GM21619 (cell line): ENCODE measurements at regions not wholly inside any gene's neighbourhood (a gene's known extent, or its start where the extent isn't known, plus 50 kb on each side); places are given as distances from the start of the nearest gene placed in this dataset.
"Not testable (repeated sequence)": the region's sequence is repeated elsewhere in the genome, so short reads cannot be mapped to it uniquely, and the experiment has no call there.

Source experiments
- ATAC-seq: cut with Tn5 transposase; IDR thresholded peaks from one replicate; pipeline ENCODE4 v1.9.1; 2021; ENCODE audit not compliant: unreplicated experiment

GRCh38 chr11:97621282-97621681 is 1231.5 kb downstream of the JRKL start:
- no peak for ATAC-seq

- ATAC-seq: no peak
These were observed 1233.0 kb downstream of the JRKL start for GRCh38 chr11:97622795-97623194.

GRCh38 chr11:97636741-97637140 is 1246.9 kb downstream of the JRKL start:
- ATAC-seq: not testable (repeated sequence)

DNA sequence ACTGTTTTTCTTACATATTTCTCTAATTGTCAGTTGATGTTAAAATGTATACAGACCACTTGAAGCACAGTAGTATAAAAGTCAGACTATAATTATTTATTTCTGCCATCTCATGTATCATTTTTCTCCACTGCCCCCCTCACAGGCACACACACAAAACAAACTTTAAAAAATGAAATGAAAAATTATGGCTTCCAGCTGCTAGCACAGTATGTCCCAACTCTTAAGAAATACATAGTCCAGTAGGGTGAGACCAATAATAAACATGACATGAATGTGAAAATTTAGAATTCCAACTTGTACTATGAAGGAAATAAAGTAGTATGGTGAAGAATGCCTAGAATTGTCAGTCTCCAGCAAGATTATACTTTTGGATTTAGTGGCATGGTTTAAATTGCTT is 1247.9 kb downstream of the JRKL start:
- no peak for ATAC-seq

GRCh38 chr11:97638641-97639224 is 1248.9 kb downstream of the JRKL start:
- no peak for ATAC-seq

DNA sequence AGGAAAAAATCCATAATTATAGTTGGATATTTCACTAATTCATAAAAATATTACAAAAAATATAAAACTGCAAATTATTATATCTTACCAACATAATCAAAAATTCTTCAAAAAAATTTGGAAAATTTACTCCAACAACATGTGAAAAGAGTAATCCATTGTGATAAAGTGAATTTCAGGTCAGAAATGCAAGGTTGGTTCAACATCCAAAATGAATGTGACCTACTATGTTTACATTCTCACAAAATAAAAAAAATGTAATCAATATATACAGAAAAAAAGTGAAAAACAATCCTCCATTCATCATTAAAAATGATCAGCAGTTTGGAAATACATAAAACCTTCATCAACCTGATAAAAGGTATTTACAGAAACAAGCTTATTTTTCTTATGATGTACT is 1252.2 kb downstream of the JRKL start:
- ATAC-seq: no peak

DNA sequence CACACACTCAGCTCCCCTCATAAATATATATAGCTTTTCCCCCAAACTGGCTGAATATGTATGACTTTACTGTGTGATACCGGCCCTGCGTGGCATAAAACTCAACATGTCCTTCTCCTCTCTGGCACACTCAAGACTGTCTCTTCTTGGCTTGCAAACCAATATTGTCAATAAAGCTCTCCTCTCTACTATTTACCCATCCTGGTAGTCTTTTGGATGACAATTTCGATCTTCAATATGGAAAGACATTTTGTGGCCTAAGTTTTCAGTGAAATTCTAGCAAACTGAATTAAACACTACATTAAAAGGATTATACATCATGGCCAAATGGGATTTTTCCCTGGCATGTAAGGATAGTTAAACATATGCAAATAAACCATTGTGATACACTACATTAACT is 1255.9 kb downstream of the JRKL start:
- ATAC-seq: no peak

GRCh38 chr11:97656356-97656755 is 1266.5 kb downstream of the JRKL start:
- no peak for ATAC-seq

- no peak for ATAC-seq
These were observed 1268.0 kb downstream of the JRKL start for GRCh38 chr11:97657852-97658251.

- ATAC-seq: no peak
These were observed 1277.2 kb downstream of the JRKL start for GRCh38 chr11:97667057-97667456.

- no peak for ATAC-seq
These were observed 1293.9 kb downstream of the JRKL start for GRCh38 chr11:97683733-97684132.

GRCh38 chr11:97684486-97685439 is 1295.0 kb downstream of the JRKL start:
- no peak for ATAC-seq

GRCh38 chr11:97685695-97686094 is 1295.9 kb downstream of the JRKL start:
- no peak for ATAC-seq

GRCh38 chr11:97687111-97687510 is 1297.3 kb downstream of the JRKL start:
- ATAC-seq: no peak

DNA sequence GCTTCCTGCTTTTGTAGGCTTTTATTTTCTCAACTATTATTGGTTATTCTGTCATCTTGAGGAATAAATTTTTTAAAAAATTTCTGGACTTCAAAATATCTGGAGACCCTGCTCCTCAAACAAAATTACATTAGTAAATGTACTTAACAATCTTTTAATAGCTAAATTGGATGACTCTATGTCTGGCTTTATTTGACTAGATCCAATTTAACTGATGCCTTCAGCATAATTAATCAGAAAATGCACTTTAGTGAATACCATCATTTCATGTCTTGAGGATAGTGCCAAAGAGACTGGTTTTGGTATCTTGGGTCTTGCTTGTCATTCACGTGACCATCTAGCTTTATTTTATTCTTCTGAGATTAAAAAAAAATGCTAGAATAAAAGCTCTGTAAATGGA is 1301.2 kb downstream of the JRKL start:
- no peak for ATAC-seq

DNA sequence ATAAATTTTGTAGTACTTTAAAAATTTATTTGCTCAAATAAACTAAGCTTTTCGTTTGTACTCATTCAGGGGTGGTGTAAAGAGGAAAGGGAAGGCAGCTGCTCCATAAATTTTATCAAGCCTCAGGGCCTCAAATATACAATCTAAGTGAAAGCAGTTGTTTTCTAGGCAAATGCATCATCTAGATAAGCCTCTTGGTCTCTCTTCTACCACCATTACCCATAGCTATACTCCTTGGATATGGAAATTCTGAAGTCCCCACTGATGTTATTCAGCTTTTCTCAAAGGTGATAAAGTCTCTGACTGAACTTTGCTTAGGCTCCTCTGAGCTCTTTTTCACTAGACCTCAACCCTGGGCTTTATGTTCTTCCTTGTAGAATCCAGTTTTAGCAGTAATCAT is 1313.1 kb downstream of the JRKL start:
- ATAC-seq: no peak

GRCh38 chr11:97703851-97704250 is 1314.0 kb downstream of the JRKL start:
- ATAC-seq: no peak

DNA sequence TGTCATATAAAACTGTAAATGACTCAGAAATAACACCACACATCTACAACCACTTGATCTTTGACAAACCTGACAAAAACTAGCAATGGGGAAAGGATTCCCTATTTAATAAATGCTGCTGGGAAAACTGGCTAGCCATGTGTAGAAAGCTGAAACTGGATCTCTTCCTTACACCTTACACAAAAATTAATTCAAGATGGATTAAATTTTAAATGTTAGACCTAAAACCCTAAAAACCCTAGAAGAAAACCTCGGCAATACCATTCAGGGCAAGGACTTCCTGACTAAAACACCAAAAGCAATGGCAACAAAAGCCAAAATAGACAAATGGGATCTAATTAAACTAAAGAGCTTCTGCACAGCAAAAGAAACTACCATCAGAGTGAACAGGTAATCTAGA is 1315.3 kb upstream of the CNTN5 start:
- ATAC-seq: not testable (repeated sequence)

DNA sequence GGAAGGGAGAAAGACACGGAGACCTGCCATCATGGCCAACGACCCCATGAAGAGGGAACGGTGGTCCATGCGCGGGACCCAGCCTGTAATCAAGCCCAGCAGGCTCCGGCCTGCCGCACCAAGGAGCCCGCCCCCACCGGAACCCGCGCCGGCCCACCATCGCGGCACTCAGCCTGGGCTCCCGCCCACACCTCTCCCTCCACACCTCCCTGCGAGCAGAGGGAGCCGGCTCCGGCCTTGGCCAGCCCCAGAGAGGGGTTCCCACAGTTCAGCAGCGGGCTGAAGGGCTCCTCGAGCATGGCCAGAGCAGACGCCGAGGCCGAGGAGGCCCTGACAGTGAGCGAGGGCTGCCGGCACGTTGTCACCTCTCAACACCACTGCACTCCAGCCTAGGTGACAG is 1302.8 kb upstream of the CNTN5 start:
- no peak for ATAC-seq

DNA sequence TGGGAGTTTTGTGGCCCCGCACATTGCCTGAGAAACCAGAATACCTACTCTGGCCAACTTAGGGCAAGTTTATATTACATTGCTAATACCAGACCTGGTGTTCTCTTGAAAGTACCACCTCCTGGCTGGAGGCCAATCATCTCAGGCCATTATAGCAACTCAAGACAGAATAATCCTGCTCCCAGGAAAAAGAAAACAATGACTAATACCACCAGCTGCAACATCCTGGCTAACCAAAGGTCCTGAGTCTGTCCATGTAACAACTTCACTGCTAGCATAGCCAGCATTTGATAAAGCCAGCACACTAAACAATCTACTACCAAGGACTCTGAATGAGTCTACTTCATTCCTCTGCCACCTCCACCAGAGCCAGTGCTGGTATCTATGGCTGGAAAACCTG is 1298.7 kb upstream of the CNTN5 start:
- ATAC-seq: no peak

GRCh38 chr11:97722721-97723120 is 1298.0 kb upstream of the CNTN5 start:
- no peak for ATAC-seq

- no peak for ATAC-seq
These were observed 1291.0 kb upstream of the CNTN5 start for GRCh38 chr11:97729546-97730272.
